GM23338 (cell line): ENCODE measurements at regions not wholly inside any gene's neighbourhood (a gene's known extent, or its start where the extent isn't known, plus 50 kb on each side); places are given as distances from the start of the nearest gene placed in this dataset.

Experiments
- ATAC-seq: fragments of 200-7000 bp; cut with Tn5 transposase; 3 replicates; pipeline ENCODE4 v1.9.1; 2020
- DNase-seq: peaks from one replicate; pipeline ENCODE4 v3.0.0-alpha.2; 2015; ENCODE audit warnings: low spot score
- H2AFZ ChIP-seq: fragments of 200-600 bp; sonication (generic); 2 replicates; pipeline ENCODE4 v1.8.0; 2016; ENCODE audit warnings: antibody characterized with exemption, mild to moderate bottlenecking, moderate library complexity
- H3F3A ChIP-seq: fragments of 200-600 bp; sonication (generic); replicated peaks from 2 replicates; pipeline ENCODE4 v1.8.0; 2017; ENCODE audit warnings: antibody characterized with exemption, mixed run types, low read depth
- H3K27ac ChIP-seq: fragments of 200-600 bp; sonication (generic); 2 replicates; pipeline ENCODE4 v1.6.1; 2016; ENCODE audit warnings: low read depth
- H3K27me3 ChIP-seq: fragments of 200-600 bp; sonication (generic); 2 replicates; pipeline ENCODE4 v1.8.0; 2016; ENCODE audit warnings: mild to moderate bottlenecking, mixed run types, moderate library complexity; ENCODE audit not compliant: insufficient read depth
- H3K36me3 ChIP-seq: fragments of 200-600 bp; sonication (generic); 2 replicates; pipeline ENCODE4 v1.8.0; 2016; ENCODE audit warnings: mild to moderate bottlenecking; ENCODE audit not compliant: insufficient read depth
- H3K4me1 ChIP-seq: fragments of 200-600 bp; sonication (generic); 2 replicates; pipeline ENCODE4 v1.8.0; 2016; ENCODE audit warnings: mild to moderate bottlenecking, moderate library complexity; ENCODE audit not compliant: insufficient read depth
- H3K4me2 ChIP-seq: fragments of 200-600 bp; sonication (generic); 2 replicates; pipeline ENCODE4 v1.7.1; 2017; ENCODE audit warnings: mixed run types
- H3K4me3 ChIP-seq: fragments of 200-600 bp; sonication (generic); 2 replicates; pipeline ENCODE4 v1.6.1; 2016; ENCODE audit warnings: mixed run types
- H3K79me2 ChIP-seq: fragments of 200-600 bp; sonication (generic); replicated peaks from 2 replicates; pipeline ENCODE4 v1.8.0; 2017; ENCODE audit warnings: mild to moderate bottlenecking; ENCODE audit not compliant: insufficient read depth
- H3K9me2 ChIP-seq: fragments of 200-600 bp; sonication (generic); 2 replicates; pipeline ENCODE4 v1.8.0; 2017; ENCODE audit not compliant: insufficient read depth
- H4K20me1 ChIP-seq: fragments of 200-600 bp; sonication (generic); replicated peaks from 2 replicates; pipeline ENCODE4 v1.8.0; 2017; ENCODE audit warnings: mild to moderate bottlenecking; ENCODE audit not compliant: insufficient read depth
- H3K27ac Mint-ChIP-seq: 2 replicates; pipeline ENCODE4 v1.8.0; 2020; ENCODE audit warnings: inconsistent platforms, mild to moderate bottlenecking, moderate library complexity, mixed read lengths
- H3K27me3 Mint-ChIP-seq: 3 replicates; pipeline ENCODE4 v1.8.0; 2022; ENCODE audit warnings: low read depth, mild to moderate bottlenecking, moderate library complexity, mixed read lengths, inconsistent platforms; ENCODE audit not compliant: insufficient read depth, poor library complexity
- H3K36me3 Mint-ChIP-seq: 3 replicates; pipeline ENCODE4 v1.8.0; 2021; ENCODE audit warnings: low read depth, mild to moderate bottlenecking, inconsistent platforms, moderate library complexity, mixed read lengths
- H3K4me1 Mint-ChIP-seq: 3 replicates; pipeline ENCODE4 v1.8.0; 2020; ENCODE audit warnings: mild to moderate bottlenecking, inconsistent platforms, mixed read lengths
- H3K4me3 Mint-ChIP-seq: 3 replicates; pipeline ENCODE4 v1.8.0; 2021; ENCODE audit warnings: moderate library complexity, mild to moderate bottlenecking, inconsistent platforms, mixed read lengths
- H3K9me3 Mint-ChIP-seq: 3 replicates; pipeline ENCODE4 v1.8.0; 2020; ENCODE audit warnings: moderate library complexity, mild to moderate bottlenecking, inconsistent platforms, mixed read lengths
- CREB1 ChIP-seq: fragments of 250-450 bp; sonication (Bioruptor Pico); IDR thresholded peaks from 2 replicates; pipeline ENCODE4 v1.5.0; 2020; ENCODE audit warnings: low read depth, mild to moderate bottlenecking, moderate library complexity
- EZH2 ChIP-seq: fragments of 200-600 bp; sonication (generic); IDR thresholded peaks from one replicate; pipeline ENCODE4 v1.8.0; 2017; ENCODE audit warnings: antibody characterized with exemption, mild to moderate bottlenecking, low read depth; ENCODE audit not compliant: unreplicated experiment
- EZH2phosphoT487 ChIP-seq: fragments of 200-600 bp; sonication (generic); IDR thresholded peaks from one replicate; pipeline ENCODE4 v1.8.1; 2018; ENCODE audit warnings: antibody characterized with exemption; ENCODE audit not compliant: unreplicated experiment
- JUNB ChIP-seq: IDR thresholded peaks from one replicate; pipeline ENCODE4 v1.6.1; 2016; ENCODE audit warnings: antibody characterized with exemption; ENCODE audit not compliant: unreplicated experiment
- NANOG ChIP-seq: IDR thresholded peaks from 2 replicates; pipeline ENCODE4 v1.6.1; 2016; ENCODE audit warnings: antibody characterized with exemption, borderline replicate concordance
- POLR2AphosphoS5 ChIP-seq: IDR thresholded peaks from 2 replicates; pipeline ENCODE4 v1.6.1; 2016; ENCODE audit warnings: antibody characterized with exemption, low read depth
- STAT1 ChIP-seq: IDR thresholded peaks from one replicate; pipeline ENCODE4 v1.6.1; 2016; ENCODE audit warnings: antibody characterized with exemption; ENCODE audit not compliant: unreplicated experiment
- ZNF114 ChIP-seq: fragments of 250-450 bp; sonication (Bioruptor Pico); IDR thresholded peaks from 2 replicates; pipeline ENCODE4 v1.5.0; 2020; ENCODE audit warnings: mild to moderate bottlenecking, moderate library complexity
- ZNF331 ChIP-seq: fragments of 250-450 bp; sonication (Bioruptor Pico); IDR thresholded peaks from 2 replicates; pipeline ENCODE4 v1.5.0; 2020; ENCODE audit warnings: low read depth, mild to moderate bottlenecking, moderate library complexity
- TF ChIP-seq, protein P1 (sequence below): fragments of 250-450 bp; sonication (Bioruptor Pico); IDR thresholded peaks from 2 replicates; pipeline ENCODE4 v1.5.0; 2020; ENCODE audit warnings: mild to moderate bottlenecking, moderate library complexity
- TF ChIP-seq, protein P2 (sequence below): IDR thresholded peaks from 2 replicates; pipeline ENCODE4 v1.6.1; 2016; ENCODE audit warnings: antibody characterized with exemption
- TF ChIP-seq, protein P3 (sequence below), 2 experiments: fragments of 200-600 bp in 1 of 2; sonication (generic) in 1 of 2; conservative IDR thresholded peaks; 2 replicates each; pipeline versions ENCODE4 v1.5.1 to v1.6.1; 2016 to 2017; ENCODE audit warnings: antibody characterized with exemption in 2 of 2, low read depth in 2 of 2, mild to moderate bottlenecking in 2 of 2, moderate library complexity in 1 of 2
- TF ChIP-seq, protein P4 (sequence below): IDR thresholded peaks from one replicate; pipeline ENCODE4 v1.6.1; 2018; ENCODE audit warnings: antibody characterized with exemption; ENCODE audit not compliant: unreplicated experiment

DNA sequence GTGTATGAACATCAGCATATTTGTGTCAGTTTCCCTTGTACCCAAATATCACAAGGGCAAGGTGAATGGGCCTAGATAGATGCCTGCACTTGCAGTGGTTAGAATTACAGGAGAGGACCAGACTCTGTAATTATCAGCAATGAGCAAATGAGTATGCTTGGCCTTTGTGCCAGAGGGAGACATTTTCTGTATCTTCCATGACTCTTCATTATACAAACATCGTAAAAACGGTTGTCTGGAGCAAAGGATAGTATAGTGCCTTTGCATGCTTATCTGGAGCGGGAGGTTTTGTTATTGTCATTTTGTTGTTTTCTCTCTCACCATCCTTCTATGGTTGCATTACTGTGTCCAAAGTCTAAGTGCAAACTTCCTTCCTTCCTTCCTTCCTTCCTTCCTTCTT lies 1568.5 kb upstream of the NUDT12 start:
- Mint-ChIP-seq H3K27ac (no peak overlapping the region), H3K4me3 (no peak overlapping the region), H3K27me3 (no peaks in the 10 kb centered on the region), H3K4me1 (no peaks in the 10 kb centered on the region), H3K9me3 (no peaks in the 10 kb centered on the region), H3K36me3 (no peaks in the 10 kb centered on the region)
- ATAC-seq: no peak
- no peak overlapping the region for H3K4me3 ChIP-seq
- DNase-seq: no peak
- H2AFZ ChIP-seq: no peak overlapping the region
- no peaks in the 10 kb centered on the region for H4K20me1 ChIP-seq
- no peaks in the 10 kb centered on the region for H3K9me2 ChIP-seq
- H3K27me3 ChIP-seq: no peaks in the 10 kb centered on the region
- H3K4me1 ChIP-seq: no peaks in the 10 kb centered on the region
- TF ChIP-seq, protein P1, sequence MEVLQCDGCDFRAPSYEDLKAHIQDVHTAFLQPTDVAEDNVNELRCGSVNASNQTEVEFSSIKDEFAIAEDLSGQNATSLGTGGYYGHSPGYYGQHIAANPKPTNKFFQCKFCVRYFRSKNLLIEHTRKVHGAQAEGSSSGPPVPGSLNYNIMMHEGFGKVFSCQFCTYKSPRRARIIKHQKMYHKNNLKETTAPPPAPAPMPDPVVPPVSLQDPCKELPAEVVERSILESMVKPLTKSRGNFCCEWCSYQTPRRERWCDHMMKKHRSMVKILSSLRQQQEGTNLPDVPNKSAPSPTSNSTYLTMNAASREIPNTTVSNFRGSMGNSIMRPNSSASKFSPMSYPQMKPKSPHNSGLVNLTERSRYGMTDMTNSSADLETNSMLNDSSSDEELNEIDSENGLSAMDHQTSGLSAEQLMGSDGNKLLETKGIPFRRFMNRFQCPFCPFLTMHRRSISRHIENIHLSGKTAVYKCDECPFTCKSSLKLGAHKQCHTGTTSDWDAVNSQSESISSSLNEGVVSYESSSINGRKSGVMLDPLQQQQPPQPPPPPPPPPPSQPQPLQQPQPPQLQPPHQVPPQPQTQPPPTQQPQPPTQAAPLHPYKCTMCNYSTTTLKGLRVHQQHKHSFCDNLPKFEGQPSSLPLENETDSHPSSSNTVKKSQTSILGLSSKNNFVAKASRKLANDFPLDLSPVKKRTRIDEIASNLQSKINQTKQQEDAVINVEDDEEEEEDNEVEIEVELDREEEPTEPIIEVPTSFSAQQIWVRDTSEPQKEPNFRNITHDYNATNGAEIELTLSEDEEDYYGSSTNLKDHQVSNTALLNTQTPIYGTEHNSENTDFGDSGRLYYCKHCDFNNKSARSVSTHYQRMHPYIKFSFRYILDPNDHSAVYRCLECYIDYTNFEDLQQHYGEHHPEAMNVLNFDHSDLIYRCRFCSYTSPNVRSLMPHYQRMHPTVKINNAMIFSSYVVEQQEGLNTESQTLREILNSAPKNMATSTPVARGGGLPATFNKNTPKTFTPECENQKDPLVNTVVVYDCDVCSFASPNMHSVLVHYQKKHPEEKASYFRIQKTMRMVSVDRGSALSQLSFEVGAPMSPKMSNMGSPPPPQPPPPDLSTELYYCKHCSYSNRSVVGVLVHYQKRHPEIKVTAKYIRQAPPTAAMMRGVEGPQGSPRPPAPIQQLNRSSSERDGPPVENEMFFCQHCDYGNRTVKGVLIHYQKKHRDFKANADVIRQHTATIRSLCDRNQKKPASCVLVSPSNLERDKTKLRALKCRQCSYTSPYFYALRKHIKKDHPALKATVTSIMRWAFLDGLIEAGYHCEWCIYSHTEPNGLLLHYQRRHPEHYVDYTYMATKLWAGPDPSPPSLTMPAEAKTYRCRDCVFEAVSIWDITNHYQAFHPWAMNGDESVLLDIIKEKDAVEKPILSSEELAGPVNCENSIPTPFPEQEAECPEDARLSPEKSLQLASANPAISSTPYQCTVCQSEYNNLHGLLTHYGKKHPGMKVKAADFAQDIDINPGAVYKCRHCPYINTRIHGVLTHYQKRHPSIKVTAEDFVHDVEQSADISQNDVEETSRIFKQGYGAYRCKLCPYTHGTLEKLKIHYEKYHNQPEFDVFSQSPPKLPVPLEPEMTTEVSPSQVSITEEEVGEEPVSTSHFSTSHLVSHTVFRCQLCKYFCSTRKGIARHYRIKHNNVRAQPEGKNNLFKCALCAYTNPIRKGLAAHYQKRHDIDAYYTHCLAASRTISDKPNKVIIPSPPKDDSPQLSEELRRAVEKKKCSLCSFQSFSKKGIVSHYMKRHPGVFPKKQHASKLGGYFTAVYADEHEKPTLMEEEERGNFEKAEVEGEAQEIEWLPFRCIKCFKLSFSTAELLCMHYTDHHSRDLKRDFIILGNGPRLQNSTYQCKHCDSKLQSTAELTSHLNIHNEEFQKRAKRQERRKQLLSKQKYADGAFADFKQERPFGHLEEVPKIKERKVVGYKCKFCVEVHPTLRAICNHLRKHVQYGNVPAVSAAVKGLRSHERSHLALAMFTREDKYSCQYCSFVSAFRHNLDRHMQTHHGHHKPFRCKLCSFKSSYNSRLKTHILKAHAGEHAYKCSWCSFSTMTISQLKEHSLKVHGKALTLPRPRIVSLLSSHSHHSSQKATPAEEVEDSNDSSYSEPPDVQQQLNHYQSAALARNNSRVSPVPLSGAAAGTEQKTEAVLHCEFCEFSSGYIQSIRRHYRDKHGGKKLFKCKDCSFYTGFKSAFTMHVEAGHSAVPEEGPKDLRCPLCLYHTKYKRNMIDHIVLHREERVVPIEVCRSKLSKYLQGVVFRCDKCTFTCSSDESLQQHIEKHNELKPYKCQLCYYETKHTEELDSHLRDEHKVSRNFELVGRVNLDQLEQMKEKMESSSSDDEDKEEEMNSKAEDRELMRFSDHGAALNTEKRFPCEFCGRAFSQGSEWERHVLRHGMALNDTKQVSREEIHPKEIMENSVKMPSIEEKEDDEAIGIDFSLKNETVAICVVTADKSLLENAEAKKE (CRISPR knock-in tag): no peak
- TF ChIP-seq EZH2phosphoT487 (no peak), CREB1 (CRISPR knock-in tag) (no peak), EZH2 (no peak), NANOG (no peak), ZNF114 (CRISPR knock-in tag) (no peak), JUNB (no peak), STAT1 (no peak), POLR2AphosphoS5 (no peak), ZNF331 (no peak)
- TF ChIP-seq, protein P2, sequence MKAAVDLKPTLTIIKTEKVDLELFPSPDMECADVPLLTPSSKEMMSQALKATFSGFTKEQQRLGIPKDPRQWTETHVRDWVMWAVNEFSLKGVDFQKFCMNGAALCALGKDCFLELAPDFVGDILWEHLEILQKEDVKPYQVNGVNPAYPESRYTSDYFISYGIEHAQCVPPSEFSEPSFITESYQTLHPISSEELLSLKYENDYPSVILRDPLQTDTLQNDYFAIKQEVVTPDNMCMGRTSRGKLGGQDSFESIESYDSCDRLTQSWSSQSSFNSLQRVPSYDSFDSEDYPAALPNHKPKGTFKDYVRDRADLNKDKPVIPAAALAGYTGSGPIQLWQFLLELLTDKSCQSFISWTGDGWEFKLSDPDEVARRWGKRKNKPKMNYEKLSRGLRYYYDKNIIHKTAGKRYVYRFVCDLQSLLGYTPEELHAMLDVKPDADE: no peak
- TF ChIP-seq, protein P3, sequence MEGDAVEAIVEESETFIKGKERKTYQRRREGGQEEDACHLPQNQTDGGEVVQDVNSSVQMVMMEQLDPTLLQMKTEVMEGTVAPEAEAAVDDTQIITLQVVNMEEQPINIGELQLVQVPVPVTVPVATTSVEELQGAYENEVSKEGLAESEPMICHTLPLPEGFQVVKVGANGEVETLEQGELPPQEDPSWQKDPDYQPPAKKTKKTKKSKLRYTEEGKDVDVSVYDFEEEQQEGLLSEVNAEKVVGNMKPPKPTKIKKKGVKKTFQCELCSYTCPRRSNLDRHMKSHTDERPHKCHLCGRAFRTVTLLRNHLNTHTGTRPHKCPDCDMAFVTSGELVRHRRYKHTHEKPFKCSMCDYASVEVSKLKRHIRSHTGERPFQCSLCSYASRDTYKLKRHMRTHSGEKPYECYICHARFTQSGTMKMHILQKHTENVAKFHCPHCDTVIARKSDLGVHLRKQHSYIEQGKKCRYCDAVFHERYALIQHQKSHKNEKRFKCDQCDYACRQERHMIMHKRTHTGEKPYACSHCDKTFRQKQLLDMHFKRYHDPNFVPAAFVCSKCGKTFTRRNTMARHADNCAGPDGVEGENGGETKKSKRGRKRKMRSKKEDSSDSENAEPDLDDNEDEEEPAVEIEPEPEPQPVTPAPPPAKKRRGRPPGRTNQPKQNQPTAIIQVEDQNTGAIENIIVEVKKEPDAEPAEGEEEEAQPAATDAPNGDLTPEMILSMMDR (conservative IDR thresholded peaks at IDR 0.05; ENCODE audit: low read depth in 2 of 2): no peak
- TF ChIP-seq, protein P4, sequence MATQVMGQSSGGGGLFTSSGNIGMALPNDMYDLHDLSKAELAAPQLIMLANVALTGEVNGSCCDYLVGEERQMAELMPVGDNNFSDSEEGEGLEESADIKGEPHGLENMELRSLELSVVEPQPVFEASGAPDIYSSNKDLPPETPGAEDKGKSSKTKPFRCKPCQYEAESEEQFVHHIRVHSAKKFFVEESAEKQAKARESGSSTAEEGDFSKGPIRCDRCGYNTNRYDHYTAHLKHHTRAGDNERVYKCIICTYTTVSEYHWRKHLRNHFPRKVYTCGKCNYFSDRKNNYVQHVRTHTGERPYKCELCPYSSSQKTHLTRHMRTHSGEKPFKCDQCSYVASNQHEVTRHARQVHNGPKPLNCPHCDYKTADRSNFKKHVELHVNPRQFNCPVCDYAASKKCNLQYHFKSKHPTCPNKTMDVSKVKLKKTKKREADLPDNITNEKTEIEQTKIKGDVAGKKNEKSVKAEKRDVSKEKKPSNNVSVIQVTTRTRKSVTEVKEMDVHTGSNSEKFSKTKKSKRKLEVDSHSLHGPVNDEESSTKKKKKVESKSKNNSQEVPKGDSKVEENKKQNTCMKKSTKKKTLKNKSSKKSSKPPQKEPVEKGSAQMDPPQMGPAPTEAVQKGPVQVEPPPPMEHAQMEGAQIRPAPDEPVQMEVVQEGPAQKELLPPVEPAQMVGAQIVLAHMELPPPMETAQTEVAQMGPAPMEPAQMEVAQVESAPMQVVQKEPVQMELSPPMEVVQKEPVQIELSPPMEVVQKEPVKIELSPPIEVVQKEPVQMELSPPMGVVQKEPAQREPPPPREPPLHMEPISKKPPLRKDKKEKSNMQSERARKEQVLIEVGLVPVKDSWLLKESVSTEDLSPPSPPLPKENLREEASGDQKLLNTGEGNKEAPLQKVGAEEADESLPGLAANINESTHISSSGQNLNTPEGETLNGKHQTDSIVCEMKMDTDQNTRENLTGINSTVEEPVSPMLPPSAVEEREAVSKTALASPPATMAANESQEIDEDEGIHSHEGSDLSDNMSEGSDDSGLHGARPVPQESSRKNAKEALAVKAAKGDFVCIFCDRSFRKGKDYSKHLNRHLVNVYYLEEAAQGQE: no peak
- no peak overlapping the region for H3K4me2 ChIP-seq
- H3K79me2 ChIP-seq: no peaks in the 10 kb centered on the region
- H3K27ac ChIP-seq: no peak overlapping the region
- no peaks in the 10 kb centered on the region for H3K36me3 ChIP-seq
- H3F3A ChIP-seq: no peaks in the 10 kb centered on the region
